Stimulated activated naive CD8-positive, alpha-beta T cell treated with anti-CD3 and anti-CD28 coated beads, Interleukin-15, amount 100 ng/mL, for 72 hours (primary cell): ENCODE measurements at regions not wholly inside any gene's neighbourhood (a gene's known extent, or its start where the extent isn't known, plus 50 kb on each side); places are given as distances from the start of the nearest gene placed in this dataset.
"Not testable (repeated sequence)": the region's sequence is repeated elsewhere in the genome, so short reads cannot be mapped to it uniquely, and the experiment has no call there.

Source experiments
- ATAC-seq: fragments of 150-1000 bp; cut with Tn5 transposase; 2 replicates; pipeline ENCODE4 v1.10.0; 2021; ENCODE audit warnings: mild to moderate bottlenecking, moderate library complexity
- DNase-seq, 2 donors: peaks; one replicate each; pipeline ENCODE4 v3.0.0; 2021 to 2022
- H3K27ac Mint-ChIP-seq, 2 donors: one replicate each; pipeline ENCODE4 v1.8.0; 2022; ENCODE audit warnings: mild to moderate bottlenecking in 2 of 2, mixed read lengths in 2 of 2, moderate library complexity in 2 of 2
- H3K27me3 Mint-ChIP-seq: one replicate; pipeline ENCODE4 v1.8.0; 2022; ENCODE audit warnings: mixed read lengths
- H3K4me1 Mint-ChIP-seq: one replicate; pipeline ENCODE4 v1.8.0; 2022; ENCODE audit warnings: mild to moderate bottlenecking, mixed read lengths
- H3K4me3 Mint-ChIP-seq, 2 donors: one replicate each; pipeline ENCODE4 v1.8.0; 2022; ENCODE audit warnings: mild to moderate bottlenecking in 2 of 2, mixed read lengths in 2 of 2, moderate library complexity in 1 of 2
- H3K9me3 Mint-ChIP-seq, 2 donors: one replicate each; pipeline ENCODE4 v1.8.0; 2022; ENCODE audit warnings: mixed read lengths in 2 of 2

- Mint-ChIP-seq H3K27ac (no peak overlapping the region), H3K27me3 (peaks cover 32% of the 10 kb centered on the region), H3K4me3 (no peak overlapping the region), H3K9me3 (peaks cover 5 to 7% of the 10 kb centered on the region in 2 donors), H3K4me1 (no peaks in the 10 kb centered on the region)
- DNase-seq: no peak
- no peak for ATAC-seq
Observed at GRCh38 chr9:126173929-126174328, 152.7 kb upstream of the MVB12B start.

- Mint-ChIP-seq H3K9me3 (peaks cover 11 to 19% of the 10 kb centered on the region in 2 donors), H3K27me3 (peaks cover 68% of the 10 kb centered on the region), H3K27ac (no peak overlapping the region), H3K4me1 (no peaks in the 10 kb centered on the region), H3K4me3 (no peak overlapping the region)
- DNase-seq (no peak), ATAC-seq (no peak)
Observed at GRCh38 chr9:126183266-126183665, 143.4 kb upstream of the MVB12B start.

- peaks cover 20% of the 10 kb centered on the region for H3K27me3 Mint-ChIP-seq
- H3K4me3 Mint-ChIP-seq, DNase-seq, ATAC-seq, H3K9me3 Mint-ChIP-seq, H3K4me1 Mint-ChIP-seq, H3K27ac Mint-ChIP-seq: not testable (repeated sequence)
Observed at GRCh38 chr9:126190994-126191393, 135.6 kb upstream of the MVB12B start.

GRCh38 chr9:126198854-126199253 is 127.8 kb upstream of the MVB12B start:
- Mint-ChIP-seq H3K27ac (no peak overlapping the region), H3K4me3 (no peak overlapping the region)

GRCh38 chr9:126203313-126203712 is 123.3 kb upstream of the MVB12B start:
- peaks cover 34% of the 10 kb centered on the region for H3K27me3 Mint-ChIP-seq
- no peaks in the 10 kb centered on the region for H3K4me1 Mint-ChIP-seq
- no peak overlapping the region for H3K4me3 Mint-ChIP-seq

More at GRCh38 chr9:126198854-126199253, 127.8 kb upstream of the MVB12B start:
- H3K9me3 Mint-ChIP-seq: no peaks in the 10 kb centered on the region
- DNase-seq: no peak
- ATAC-seq: no peak
- no peaks in the 10 kb centered on the region for H3K4me1 Mint-ChIP-seq
- peaks cover 45% of the 10 kb centered on the region for H3K27me3 Mint-ChIP-seq

GRCh38 chr9:126204197-126204596 is 122.4 kb upstream of the MVB12B start:
- Mint-ChIP-seq H3K9me3 (no peaks in the 10 kb centered on the region), H3K27ac (no peak overlapping the region), H3K4me1 (no peaks in the 10 kb centered on the region), H3K4me3 (no peak overlapping the region), H3K27me3 (peaks cover 35% of the 10 kb centered on the region)
- DNase-seq: no peak
- no peak for ATAC-seq

More at GRCh38 chr9:126203313-126203712, 123.3 kb upstream of the MVB12B start:
- ATAC-seq: no peak
- no peak for DNase-seq
- H3K9me3 Mint-ChIP-seq: no peaks in the 10 kb centered on the region
- no peak overlapping the region for H3K27ac Mint-ChIP-seq

- no peak for DNase-seq
- Mint-ChIP-seq H3K27me3 (peaks cover 35% of the 10 kb centered on the region), H3K9me3 (no peaks in the 10 kb centered on the region), H3K4me1 (no peaks in the 10 kb centered on the region), H3K27ac (no peak overlapping the region), H3K4me3 (no peak overlapping the region)
- ATAC-seq: no peak
Observed at GRCh38 chr9:126204708-126205225, 121.9 kb upstream of the MVB12B start.

GRCh38 chr9:126205265-126205664 is 121.4 kb upstream of the MVB12B start:
- Mint-ChIP-seq H3K27ac (no peak overlapping the region), H3K4me3 (no peak overlapping the region), H3K27me3 (peaks cover 30% of the 10 kb centered on the region), H3K4me1 (no peaks in the 10 kb centered on the region), H3K9me3 (no peaks in the 10 kb centered on the region)
- ATAC-seq: no peak
- DNase-seq: no peak

- no peaks in the 10 kb centered on the region for H3K9me3 Mint-ChIP-seq
- DNase-seq: no peak
- no peaks in the 10 kb centered on the region for H3K4me1 Mint-ChIP-seq
- ATAC-seq: no peak
- H3K27me3 Mint-ChIP-seq: peaks cover 28% of the 10 kb centered on the region
- H3K4me3 Mint-ChIP-seq: no peak overlapping the region
- no peak overlapping the region for H3K27ac Mint-ChIP-seq
Observed at GRCh38 chr9:126205845-126206498, 120.7 kb upstream of the MVB12B start.

GRCh38 chr9:126207256-126207655 is 119.4 kb upstream of the MVB12B start:
- ATAC-seq: no peak
- no peak overlapping the region for H3K27ac Mint-ChIP-seq
- peaks cover 28% of the 10 kb centered on the region for H3K27me3 Mint-ChIP-seq

GRCh38 chr9:126208216-126208758 is 118.3 kb upstream of the MVB12B start:
- Mint-ChIP-seq H3K27me3 (peaks cover 19% of the 10 kb centered on the region), H3K9me3 (no peaks in the 10 kb centered on the region), H3K27ac (peak overlapping the region in 1 of 2 donors; percentile 4), H3K4me3 (no peak overlapping the region), H3K4me1 (no peaks in the 10 kb centered on the region)
- DNase-seq (no peak), ATAC-seq (no peak)

More at GRCh38 chr9:126207256-126207655, 119.4 kb upstream of the MVB12B start:
- Mint-ChIP-seq H3K4me3 (no peak overlapping the region), H3K9me3 (no peaks in the 10 kb centered on the region), H3K4me1 (no peaks in the 10 kb centered on the region)
- DNase-seq: no peak

GRCh38 chr9:126211441-126212074 is 115.1 kb upstream of the MVB12B start:
- no peak for ATAC-seq

GRCh38 chr9:126215486-126215885 is 111.1 kb upstream of the MVB12B start:
- peaks cover 50% of the 10 kb centered on the region for H3K27me3 Mint-ChIP-seq
- no peak overlapping the region for H3K4me3 Mint-ChIP-seq
- ATAC-seq (no peak), DNase-seq (no peak)
- H3K27ac Mint-ChIP-seq: no peak overlapping the region
- peaks cover 10 to 20% of the 10 kb centered on the region in 2 donors for H3K9me3 Mint-ChIP-seq
- H3K4me1 Mint-ChIP-seq: no peaks in the 10 kb centered on the region

More at GRCh38 chr9:126211441-126212074, 115.1 kb upstream of the MVB12B start:
- Mint-ChIP-seq H3K4me3 (no peak overlapping the region), H3K27ac (no peak overlapping the region), H3K27me3 (peaks cover 36% of the 10 kb centered on the region), H3K9me3 (peaks cover 10 to 20% of the 10 kb centered on the region in 2 donors), H3K4me1 (no peaks in the 10 kb centered on the region)
- no peak for DNase-seq

GRCh38 chr9:126216826-126217225 is 109.8 kb upstream of the MVB12B start:
- Mint-ChIP-seq H3K27me3 (peaks cover 63% of the 10 kb centered on the region), H3K4me1 (no peaks in the 10 kb centered on the region), H3K4me3 (no peak overlapping the region), H3K9me3 (peaks cover 10 to 20% of the 10 kb centered on the region in 2 donors), H3K27ac (no peak overlapping the region)
- DNase-seq (no peak), ATAC-seq (no peak)

GRCh38 chr9:126217250-126217653 is 109.4 kb upstream of the MVB12B start:
- H3K9me3 Mint-ChIP-seq: peaks cover 10 to 20% of the 10 kb centered on the region in 2 donors
- ATAC-seq: no peak
- no peak overlapping the region for H3K4me3 Mint-ChIP-seq
- DNase-seq: no peak
- no peaks in the 10 kb centered on the region for H3K4me1 Mint-ChIP-seq
- H3K27ac Mint-ChIP-seq: no peak overlapping the region
- H3K27me3 Mint-ChIP-seq: peaks cover 68% of the 10 kb centered on the region

- Mint-ChIP-seq H3K4me1 (no peaks in the 10 kb centered on the region), H3K27me3 (peaks cover 73% of the 10 kb centered on the region), H3K9me3 (peaks cover 10 to 20% of the 10 kb centered on the region in 2 donors), H3K27ac (no peak overlapping the region), H3K4me3 (no peak overlapping the region)
- ATAC-seq (no peak), DNase-seq (no peak)
Observed at GRCh38 chr9:126217797-126218196, 108.8 kb upstream of the MVB12B start.
